NK-92 treated with Interleukin-12 subunit alpha and Interleukin-12 subunit beta, amount 100 ng/mL, for 24 hours (cell line): ENCODE measurements at regions not wholly inside any gene's neighbourhood (a gene's known extent, or its start where the extent isn't known, plus 50 kb on each side); places are given as distances from the start of the nearest gene placed in this dataset.
"Not testable (repeated sequence)": the region's sequence is repeated elsewhere in the genome, so short reads cannot be mapped to it uniquely, and the experiment has no call there.

Source experiments
- DNase-seq: peaks from one replicate; lab custom pipeline; 2025; lab: John Stamatoyannopoulos, UW

GRCh38 chr3:176870451-176870850 lies 326.8 kb downstream of the TBL1XR1 start:
- DNase-seq, result no peak

DNA sequence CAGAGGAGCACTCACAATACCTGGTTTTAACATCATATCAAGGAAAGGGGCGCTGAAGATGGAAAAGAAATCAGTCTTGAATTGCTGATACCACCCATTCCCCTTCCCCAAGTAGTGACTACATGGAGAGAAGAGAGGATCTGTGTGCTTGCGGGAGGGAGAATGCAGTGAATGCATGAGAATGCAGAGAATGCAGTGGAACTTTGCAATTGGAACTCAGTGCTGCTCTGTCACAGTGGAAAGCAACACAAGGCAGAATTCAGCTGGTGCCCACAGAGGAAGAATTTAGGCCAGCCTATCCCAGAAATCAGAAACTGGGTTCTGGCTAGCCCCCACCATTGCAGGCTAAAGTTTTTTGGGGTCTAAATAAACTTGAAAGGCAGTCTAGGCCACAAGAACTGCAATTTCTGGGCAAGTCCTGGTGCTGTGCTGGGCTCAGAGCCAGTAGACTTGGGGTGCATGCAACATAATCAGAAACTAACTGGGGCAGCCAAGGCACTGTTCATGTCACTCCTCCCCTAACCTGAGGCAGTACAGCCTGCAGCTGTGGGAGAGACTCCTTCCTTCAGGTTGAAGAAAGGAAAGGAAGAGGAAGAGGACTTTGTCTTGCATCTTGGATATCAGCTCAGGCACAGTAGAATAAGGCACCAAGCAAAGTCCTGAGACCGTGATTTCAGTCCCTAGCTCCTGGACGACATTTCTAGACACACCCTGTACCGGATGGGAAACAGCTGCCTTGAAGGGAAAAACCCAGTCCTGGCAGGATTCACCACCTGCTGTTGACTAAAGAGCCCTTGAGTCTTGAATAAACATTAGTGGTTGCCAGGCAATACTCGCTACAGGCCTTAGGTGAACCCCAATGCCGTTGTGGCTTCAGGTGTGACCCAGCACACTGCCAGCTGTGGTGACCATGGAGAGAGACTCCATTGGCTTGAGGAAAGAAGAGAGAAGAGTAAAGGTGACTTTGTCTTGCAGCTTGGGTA lies 329.3 kb downstream of the TBL1XR1 start:
- DNase-seq, result no peak

- no peak for DNase-seq
These were observed 336.1 kb downstream of the TBL1XR1 start for GRCh38 chr3:176861137-176861536.

- DNase-seq, result no peak
These were observed 340.6 kb downstream of the TBL1XR1 start for GRCh38 chr3:176856721-176857120.

- no peak for DNase-seq
These were observed 341.3 kb downstream of the TBL1XR1 start for GRCh38 chr3:176855901-176856486.

DNA sequence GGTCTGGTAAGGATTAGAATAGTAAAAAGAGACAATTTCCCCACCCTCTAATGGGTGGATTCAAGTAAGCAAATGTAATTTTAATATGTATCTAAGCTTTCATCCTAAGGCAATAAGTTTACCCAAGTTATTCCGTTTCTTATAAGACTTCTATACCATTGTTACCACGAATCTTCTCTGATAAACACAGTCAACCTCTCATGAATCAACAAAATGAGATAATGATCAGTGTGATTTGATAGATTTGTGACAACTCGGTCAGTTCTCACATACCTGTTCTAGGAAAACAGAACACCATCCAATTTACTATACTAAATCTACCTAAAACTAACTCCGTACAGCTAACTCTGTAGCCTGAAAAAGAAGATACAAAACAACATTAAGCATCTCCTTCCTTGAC lies 342.1 kb downstream of the TBL1XR1 start:
- no peak for DNase-seq

DNA sequence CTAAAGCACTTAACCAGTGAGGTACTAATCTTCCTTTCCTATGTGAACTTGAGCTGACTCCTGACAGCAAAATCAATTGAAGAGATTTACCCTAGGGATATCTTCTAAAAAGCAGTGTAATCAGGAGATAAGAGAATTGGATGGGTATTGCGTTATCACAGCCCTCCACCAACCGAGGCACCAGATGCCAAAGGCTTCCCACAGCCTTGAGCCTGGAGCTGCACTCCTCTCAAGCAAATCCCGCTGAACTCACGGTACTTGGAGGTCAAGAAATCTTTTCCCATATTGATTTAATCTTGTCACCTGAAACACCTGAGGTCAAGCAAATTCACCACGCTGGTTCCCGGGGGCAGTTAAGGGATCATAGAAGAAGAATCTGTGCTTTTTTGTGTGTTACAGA lies 346.8 kb downstream of the TBL1XR1 start:
- no peak for DNase-seq

- no peak for DNase-seq
These were observed 348.7 kb downstream of the TBL1XR1 start for GRCh38 chr3:176848431-176849214.

DNA sequence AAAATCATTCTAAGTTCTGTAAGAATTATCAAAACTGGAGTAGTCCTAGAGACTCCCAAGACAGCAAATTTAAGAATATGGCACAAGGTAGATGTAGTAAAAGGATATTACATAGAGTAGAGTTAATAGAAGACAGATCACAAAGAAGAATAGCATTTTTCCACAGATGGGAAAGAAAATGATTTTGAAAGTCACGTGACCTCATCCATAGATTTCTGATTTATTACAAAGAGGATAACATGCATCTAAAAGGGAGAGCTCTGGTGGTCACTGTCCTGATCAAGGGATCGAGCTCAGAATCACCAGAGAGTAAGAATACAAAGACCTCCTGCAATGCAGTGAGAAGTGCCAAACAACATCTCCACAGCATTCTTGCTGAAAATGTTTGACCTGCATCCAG lies 354.4 kb downstream of the TBL1XR1 start:
- DNase-seq, result no peak

GRCh38 chr3:176840641-176841286 lies 356.5 kb downstream of the TBL1XR1 start:
- no peak for DNase-seq

GRCh38 chr3:176839901-176840300 lies 357.4 kb downstream of the TBL1XR1 start:
- DNase-seq, result no peak

- no peak for DNase-seq
These were observed 357.8 kb downstream of the TBL1XR1 start for GRCh38 chr3:176839466-176839865.

- DNase-seq, result not testable (repeated sequence)
These were observed 370.0 kb downstream of the TBL1XR1 start for GRCh38 chr3:176827244-176827643.

GRCh38 chr3:176824811-176825210 lies 372.5 kb downstream of the TBL1XR1 start:
- no peak for DNase-seq

DNA sequence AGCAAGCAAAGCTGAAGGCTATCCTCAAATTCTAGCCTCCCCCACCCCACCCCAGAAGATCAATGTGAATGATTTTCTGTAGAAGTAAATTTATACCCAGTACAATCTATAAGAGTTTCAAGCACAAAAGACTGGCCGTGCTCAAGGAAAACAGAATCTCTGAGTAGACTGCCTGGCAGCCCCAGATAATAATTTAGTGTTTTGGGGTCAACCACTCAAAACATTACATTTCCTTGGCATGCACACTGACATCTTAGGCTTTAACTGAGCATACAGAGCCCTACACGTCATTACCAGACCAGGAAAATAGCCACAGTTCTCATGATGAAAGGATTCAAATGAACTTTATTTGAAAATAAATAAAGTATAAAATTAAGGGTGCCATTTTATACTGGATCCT lies 376.5 kb downstream of the TBL1XR1 start:
- DNase-seq, result no peak

- DNase-seq, result no peak
These were observed 380.3 kb downstream of the TBL1XR1 start for GRCh38 chr3:176816937-176817336.

GRCh38 chr3:176814285-176814684 lies 383.0 kb downstream of the TBL1XR1 start:
- no peak for DNase-seq

- no peak for DNase-seq
These were observed 389.3 kb downstream of the TBL1XR1 start for GRCh38 chr3:176807938-176808337.

DNA sequence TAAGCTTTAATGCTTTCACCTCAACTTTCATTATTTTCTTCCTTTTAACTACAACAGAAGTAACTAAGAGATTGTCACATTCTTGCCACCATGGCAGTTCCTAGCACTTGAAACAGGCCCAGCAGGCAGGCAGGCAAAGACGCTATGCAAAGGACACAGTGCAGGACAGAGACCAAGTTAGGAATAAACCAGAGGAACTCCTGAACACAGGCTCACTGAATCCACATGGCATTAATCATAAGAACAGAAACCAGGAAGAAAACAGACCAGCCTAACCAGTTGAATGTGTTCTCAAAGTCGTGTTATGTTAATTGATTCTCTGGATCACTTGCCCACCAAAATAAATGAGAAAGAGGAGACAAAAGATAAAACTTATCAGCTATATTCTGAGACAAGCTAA lies 397.6 kb downstream of the TBL1XR1 start:
- DNase-seq, result no peak

DNA sequence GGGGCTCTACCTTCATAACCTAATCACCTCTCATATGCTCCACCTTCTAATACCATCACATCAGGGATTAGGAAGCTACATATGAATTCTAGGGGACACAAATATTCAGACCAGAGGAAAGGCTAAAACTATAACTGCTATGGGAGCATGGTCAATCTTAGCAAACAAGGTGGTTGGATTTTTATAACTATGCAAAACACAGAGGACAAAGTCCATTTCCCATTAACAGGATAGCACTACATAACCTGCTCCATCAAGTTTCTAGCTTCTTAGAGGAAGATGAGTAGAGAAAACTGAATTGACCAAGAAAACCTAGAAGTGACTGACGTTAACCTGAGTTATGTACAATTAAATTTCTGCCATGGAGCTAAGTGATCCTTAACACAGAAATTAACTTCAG lies 398.6 kb downstream of the TBL1XR1 start:
- DNase-seq, result no peak

- DNase-seq, result no peak
These were observed 400.9 kb downstream of the TBL1XR1 start for GRCh38 chr3:176796371-176796770.

- DNase-seq, result no peak
These were observed 401.4 kb downstream of the TBL1XR1 start for GRCh38 chr3:176795891-176796290.
